ENCODE measurements at regions not wholly inside any gene's neighbourhood (a gene's known extent, or its start where the extent isn't known, plus 50 kb on each side); places are given as distances from the start of the nearest gene placed in this dataset.

DNA sequence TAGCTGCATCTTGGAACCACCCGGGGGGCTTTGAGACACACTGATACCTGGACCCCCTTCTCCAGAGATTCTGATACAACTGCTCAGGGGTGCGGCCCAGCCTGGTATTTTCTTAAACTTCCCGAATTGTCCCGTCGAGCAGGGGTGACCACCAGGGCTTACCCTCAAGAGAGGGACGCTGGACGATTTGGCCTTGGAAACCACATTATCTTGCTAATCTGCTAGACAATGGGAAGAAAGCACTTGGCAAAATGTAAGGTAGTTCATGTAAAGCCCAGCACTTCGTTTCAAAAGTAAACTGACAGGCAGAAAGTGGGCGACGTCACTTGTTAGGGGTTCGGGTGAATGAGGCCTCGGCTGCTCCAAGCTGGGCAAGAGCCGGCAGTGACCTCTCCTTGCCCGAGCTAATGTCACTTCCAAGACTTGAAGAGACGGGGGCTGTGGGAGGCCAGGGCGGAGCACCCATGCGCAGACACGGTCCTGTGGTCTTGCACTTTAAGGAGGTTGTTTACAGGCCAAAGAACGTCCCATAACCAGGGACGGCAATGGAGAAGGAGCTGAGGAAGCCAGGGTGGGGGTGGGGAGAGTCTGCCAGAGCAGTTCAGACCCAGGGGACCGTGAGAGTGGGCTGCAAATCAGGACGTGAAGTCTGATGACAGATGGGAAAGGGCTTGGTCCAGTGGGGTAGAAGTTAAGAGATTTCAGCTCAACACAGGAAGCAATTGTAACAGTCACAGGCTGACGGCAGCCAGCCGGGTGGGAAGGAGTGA, 152.7 kb upstream of the GSE1 start:
- TF ChIP-seq EZH2 (IDR thresholded peaks at IDR 0.05; ENCODE audit: insufficient read depth, poor library complexity, severe bottlenecking) (no peak), EZH2phosphoT487 (IDR thresholded peaks at IDR 0.05; ENCODE audit: insufficient read depth, low read depth) (no peak)
